Naive thymus-derived CD4-positive, alpha-beta T cell (primary cell): ENCODE measurements at regions not wholly inside any gene's neighbourhood (a gene's known extent, or its start where the extent isn't known, plus 50 kb on each side); places are given as distances from the start of the nearest gene placed in this dataset.

Experiments
- ATAC-seq: fragments of 150-1000 bp; cut with Tn5 transposase; 2 replicates; pipeline ENCODE4 v1.10.0; 2021; ENCODE audit warnings: mild to moderate bottlenecking, moderate library complexity
- CTCF ChIA-PET: fragments of 350-600 bp; sonication (Branson Sonifier 250); formaldehyde crosslinking; loops from one replicate; lab custom pipeline; 2021; ENCODE audit warnings: antibody characterized with exemption; lab: Charles Lee
- POLR2A ChIA-PET: fragments of 350-600 bp; sonication (Branson Sonifier 250); formaldehyde crosslinking; loops from one replicate; lab custom pipeline; 2021; ENCODE audit warnings: antibody characterized with exemption, inconsistent platforms; lab: Charles Lee
- DNase-seq, 9 donors: peaks; one replicate each; pipeline versions ENCODE4 v3.0.0 to v3.0.0-alpha.2; 2020 to 2022; ENCODE audit warnings: mixed read lengths in 1 of 9
- H3K27ac ChIP-seq: one replicate; pipeline ENCODE4 v1.7.0; 2013; ENCODE audit warnings: mild to moderate bottlenecking, low read depth, low read length, moderate library complexity
- H3K27me3 ChIP-seq, 2 donors: one replicate each; pipeline ENCODE4 v1.7.0; 2013; ENCODE audit warnings: low read length in 2 of 2, mild to moderate bottlenecking in 2 of 2, moderate library complexity in 2 of 2; ENCODE audit not compliant: control insufficient read depth in 2 of 2, insufficient read depth in 2 of 2
- H3K36me3 ChIP-seq, 3 experiments: 1 replicate in 2 of 3; 2 replicates in 1 of 3; pipeline ENCODE4 v1.7.0; 2013; ENCODE audit warnings: low read length in 3 of 3, mild to moderate bottlenecking in 3 of 3, moderate library complexity in 1 of 3; ENCODE audit not compliant: insufficient read depth in 3 of 3, control insufficient read depth in 2 of 3
- H3K4me1 ChIP-seq, 2 donors: one replicate each; pipeline ENCODE4 v1.7.0; 2013; ENCODE audit warnings: low read length in 2 of 2, mild to moderate bottlenecking in 2 of 2, moderate library complexity in 1 of 2; ENCODE audit not compliant: control insufficient read depth in 2 of 2, insufficient read depth in 2 of 2
- H3K4me3 ChIP-seq: 2 replicates; pipeline ENCODE4 v1.7.0; 2013; ENCODE audit warnings: mild to moderate bottlenecking, low read length
- H3K9me3 ChIP-seq, 3 experiments: 1 replicate in 2 of 3; 2 replicates in 1 of 3; pipeline ENCODE4 v1.7.0; 2013; ENCODE audit warnings: low read length in 3 of 3; ENCODE audit not compliant: control insufficient read depth in 2 of 3
- H3K27ac Mint-ChIP-seq, 9 donors: one replicate each; pipeline ENCODE4 v1.8.0; 2020 to 2022; ENCODE audit warnings: mixed read lengths in 9 of 9, mild to moderate bottlenecking in 8 of 9, moderate library complexity in 5 of 9, inconsistent platforms in 2 of 9
- H3K27me3 Mint-ChIP-seq, 5 donors: one replicate each; pipeline ENCODE4 v1.8.0; 2021 to 2022; ENCODE audit warnings: mixed read lengths in 5 of 5, mild to moderate bottlenecking in 1 of 5
- H3K36me3 Mint-ChIP-seq, 5 donors: one replicate each; pipeline ENCODE4 v1.8.0; 2020 to 2022; ENCODE audit warnings: mixed read lengths in 5 of 5, mild to moderate bottlenecking in 3 of 5, inconsistent platforms in 1 of 5
- H3K4me1 Mint-ChIP-seq, 7 donors: one replicate each; pipeline ENCODE4 v1.8.0; 2020 to 2022; ENCODE audit warnings: mixed read lengths in 7 of 7, mild to moderate bottlenecking in 3 of 7, inconsistent platforms in 1 of 7
- H3K4me3 Mint-ChIP-seq, 10 donors: one replicate each; pipeline ENCODE4 v1.8.0; 2020 to 2022; ENCODE audit warnings: mild to moderate bottlenecking in 10 of 10, mixed read lengths in 10 of 10, moderate library complexity in 6 of 10, inconsistent platforms in 2 of 10
- H3K9me3 Mint-ChIP-seq, 11 donors: one replicate each; pipeline ENCODE4 v1.8.0; 2020 to 2022; ENCODE audit warnings: mixed read lengths in 11 of 11, mild to moderate bottlenecking in 4 of 11, inconsistent platforms in 1 of 11, moderate library complexity in 1 of 11
- intact Hi-C, 2 donors: fragments of 100-400 bp; cut with micrococcal nuclease; formaldehyde crosslinking; loops; one replicate each; pipeline ENCODE4 v1.15.1; 2023

GRCh38 chr16:85454171-85454872 is 158.8 kb upstream of the GSE1 start:
- Mint-ChIP-seq H3K4me3 (no peak overlapping the region), H3K36me3 (no peaks in the 10 kb centered on the region), H3K27me3 (no peaks in the 10 kb centered on the region), H3K4me1 (peaks cover 0 to 31% (median 22%) of the 10 kb centered on the region in 7 donors), H3K27ac (no peak overlapping the region), H3K9me3 (no peaks in the 10 kb centered on the region)
- ChIA-PET CTCF (interaction anchor here (0.7 kb wide), 1 partner anchor 11 kb away, joined by 3 read pairs; no protein-coding TSS in a partner anchor), POLR2A (interaction anchor here (0.7 kb wide), 1 partner anchor 14 kb away, joined by 3 read pairs; no protein-coding TSS in a partner anchor)
- no peaks in the 10 kb centered on the region for H3K9me3 ChIP-seq
- H3K27ac ChIP-seq, result no peak overlapping the region
- no peak overlapping the region for H3K4me3 ChIP-seq
- intact Hi-C loops, result no loop called here
- ATAC-seq (no peak), DNase-seq (no peak)
- H3K27me3 ChIP-seq, result no peaks in the 10 kb centered on the region
- H3K36me3 ChIP-seq, result no peaks in the 10 kb centered on the region
- H3K4me1 ChIP-seq, result peaks cover 15 to 33% of the 10 kb centered on the region in 2 donors

DNA sequence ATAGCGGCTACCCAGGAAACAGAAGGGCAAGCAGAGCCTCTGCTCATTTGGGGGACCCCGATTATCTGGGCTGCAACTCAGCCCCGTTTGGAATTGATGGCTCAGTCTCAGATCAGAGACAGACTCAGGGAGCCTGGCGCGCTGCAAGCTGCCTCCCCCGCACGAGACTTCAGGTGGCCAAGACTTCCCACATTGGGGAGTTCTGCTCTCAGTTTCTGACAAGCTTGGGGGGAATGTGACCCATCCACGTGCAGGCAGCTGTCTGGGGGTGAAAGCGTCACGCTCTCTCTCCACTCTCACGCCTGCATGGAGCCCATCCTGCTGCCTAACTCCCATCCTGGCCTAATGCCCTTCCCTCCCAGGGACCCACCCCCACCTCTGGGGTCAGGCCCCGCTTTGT is 157.6 kb upstream of the GSE1 start:
- DNase-seq (no peak), ATAC-seq (no peak)
- H3K9me3 ChIP-seq, result no peaks in the 10 kb centered on the region
- ChIA-PET CTCF (no interaction called here), POLR2A (no interaction called here)
- Mint-ChIP-seq H3K4me1 (peaks cover 0 to 23% (median 15%) of the 10 kb centered on the region in 7 donors), H3K27ac (no peak overlapping the region), H3K27me3 (peaks cover 0 to 5% (median 2%) of the 10 kb centered on the region in 5 donors), H3K36me3 (no peaks in the 10 kb centered on the region), H3K4me3 (no peak overlapping the region), H3K9me3 (no peaks in the 10 kb centered on the region)
- no peaks in the 10 kb centered on the region for H3K36me3 ChIP-seq
- no peaks in the 10 kb centered on the region for H3K27me3 ChIP-seq
- H3K4me3 ChIP-seq, result no peak overlapping the region
- intact Hi-C loops, result no loop called here
- no peak overlapping the region for H3K27ac ChIP-seq
- H3K4me1 ChIP-seq, result peaks cover 9 to 24% of the 10 kb centered on the region in 2 donors

- no peaks in the 10 kb centered on the region for H3K36me3 Mint-ChIP-seq
- POLR2A ChIA-PET, result interaction anchor here (5.0 kb wide), 1 partner anchor 7 kb away, joined by 29 read pairs; no protein-coding TSS in a partner anchor
- H3K4me1 Mint-ChIP-seq, result peaks cover 1 to 15% (median 10%) of the 10 kb centered on the region in 7 donors
- CTCF ChIA-PET, result interaction anchor here (0.7 to 1.2 kb wide), 2 partner anchors 11 to 12 kb away, joined by 3 to 4 read pairs; no protein-coding TSS in a partner anchor
- H3K27ac ChIP-seq, result no peak overlapping the region
- H3K27me3 ChIP-seq, result peaks cover 0 to 3% of the 10 kb centered on the region in 2 donors
- no peaks in the 10 kb centered on the region for H3K9me3 ChIP-seq
- H3K4me3 ChIP-seq, result no peak overlapping the region
- no peaks in the 10 kb centered on the region for H3K9me3 Mint-ChIP-seq
- peaks cover 2 to 16% of the 10 kb centered on the region in 2 donors for H3K4me1 ChIP-seq
- no peak overlapping the region for H3K27ac Mint-ChIP-seq
- H3K27me3 Mint-ChIP-seq, result peaks cover 2 to 19% (median 8%) of the 10 kb centered on the region in 5 donors
- no peak for ATAC-seq
- no peak for DNase-seq
- intact Hi-C loops, result no loop called here
- H3K36me3 ChIP-seq, result no peaks in the 10 kb centered on the region
- no peak overlapping the region for H3K4me3 Mint-ChIP-seq
Observed at GRCh38 chr16:85457366-85457765, 155.8 kb upstream of the GSE1 start.

DNA sequence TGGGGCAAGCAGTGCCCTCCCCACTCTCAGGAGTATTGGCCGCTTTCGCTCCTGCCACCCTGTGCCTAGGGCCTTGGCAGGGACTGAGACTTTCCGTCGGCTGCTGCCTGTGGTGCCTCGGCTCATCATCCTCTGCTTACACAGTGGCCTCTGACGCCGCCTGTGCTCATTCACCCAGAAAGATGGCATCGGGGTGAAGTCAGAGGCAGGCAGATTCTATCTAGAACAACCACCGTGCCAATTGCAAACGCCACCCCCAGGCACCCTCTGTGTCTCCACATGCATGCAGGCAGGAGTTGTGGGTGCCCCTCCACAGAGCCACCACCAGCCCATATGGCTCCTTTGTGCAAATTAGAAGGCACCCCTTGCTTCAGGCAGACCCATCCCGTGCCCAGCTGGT is 154.2 kb upstream of the GSE1 start:
- ATAC-seq (no peak), DNase-seq (no peak)
- H3K4me1 ChIP-seq, result peaks cover 0 to 11% of the 10 kb centered on the region in 2 donors
- intact Hi-C loops, result no loop called here
- CTCF ChIA-PET, result no interaction called here
- H3K9me3 ChIP-seq, result no peaks in the 10 kb centered on the region
- H3K36me3 ChIP-seq, result no peaks in the 10 kb centered on the region
- no peak overlapping the region for H3K4me3 Mint-ChIP-seq
- H3K27ac ChIP-seq, result no peak overlapping the region
- peaks cover 0 to 3% of the 10 kb centered on the region in 2 donors for H3K27me3 ChIP-seq
- no peak overlapping the region for H3K4me3 ChIP-seq
- no peak overlapping the region for H3K27ac Mint-ChIP-seq
- POLR2A ChIA-PET, result interaction anchor here (5.0 kb wide), 1 partner anchor 9 kb away, joined by 29 read pairs; no protein-coding TSS in a partner anchor
- H3K9me3 Mint-ChIP-seq, result no peaks in the 10 kb centered on the region
- H3K36me3 Mint-ChIP-seq, result no peaks in the 10 kb centered on the region
- H3K27me3 Mint-ChIP-seq, result peaks cover 4 to 29% (median 11%) of the 10 kb centered on the region in 5 donors
- H3K4me1 Mint-ChIP-seq, result peaks cover 3 to 13% (median 6%) of the 10 kb centered on the region in 7 donors

GRCh38 chr16:85459529-85460251 is 153.4 kb upstream of the GSE1 start:
- Mint-ChIP-seq H3K4me3 (no peak overlapping the region), H3K4me1 (peaks cover 3 to 13% (median 9%) of the 10 kb centered on the region in 7 donors), H3K9me3 (no peaks in the 10 kb centered on the region), H3K27me3 (peaks cover 4 to 35% (median 11%) of the 10 kb centered on the region in 5 donors), H3K27ac (no peak overlapping the region), H3K36me3 (no peaks in the 10 kb centered on the region)
- CTCF ChIA-PET, result no interaction called here
- DNase-seq (no peak), ATAC-seq (no peak)
- H3K36me3 ChIP-seq, result no peaks in the 10 kb centered on the region
- intact Hi-C loops, result loop anchor here in 1 of 2 donors (5.0 kb wide), 1 partner anchor 37 kb away; no protein-coding TSS in a partner anchor
- H3K27me3 ChIP-seq, result peaks cover 0 to 3% of the 10 kb centered on the region in 2 donors
- no peak overlapping the region for H3K4me3 ChIP-seq
- H3K4me1 ChIP-seq, result peaks cover 0 to 11% of the 10 kb centered on the region in 2 donors
- H3K9me3 ChIP-seq, result no peaks in the 10 kb centered on the region
- H3K27ac ChIP-seq, result no peak overlapping the region
- POLR2A ChIA-PET, result interaction anchor here (0.6 to 5.0 kb wide), 2 partner anchors 10 to 222 kb away, joined by 4 to 29 read pairs; no protein-coding TSS in a partner anchor

DNA sequence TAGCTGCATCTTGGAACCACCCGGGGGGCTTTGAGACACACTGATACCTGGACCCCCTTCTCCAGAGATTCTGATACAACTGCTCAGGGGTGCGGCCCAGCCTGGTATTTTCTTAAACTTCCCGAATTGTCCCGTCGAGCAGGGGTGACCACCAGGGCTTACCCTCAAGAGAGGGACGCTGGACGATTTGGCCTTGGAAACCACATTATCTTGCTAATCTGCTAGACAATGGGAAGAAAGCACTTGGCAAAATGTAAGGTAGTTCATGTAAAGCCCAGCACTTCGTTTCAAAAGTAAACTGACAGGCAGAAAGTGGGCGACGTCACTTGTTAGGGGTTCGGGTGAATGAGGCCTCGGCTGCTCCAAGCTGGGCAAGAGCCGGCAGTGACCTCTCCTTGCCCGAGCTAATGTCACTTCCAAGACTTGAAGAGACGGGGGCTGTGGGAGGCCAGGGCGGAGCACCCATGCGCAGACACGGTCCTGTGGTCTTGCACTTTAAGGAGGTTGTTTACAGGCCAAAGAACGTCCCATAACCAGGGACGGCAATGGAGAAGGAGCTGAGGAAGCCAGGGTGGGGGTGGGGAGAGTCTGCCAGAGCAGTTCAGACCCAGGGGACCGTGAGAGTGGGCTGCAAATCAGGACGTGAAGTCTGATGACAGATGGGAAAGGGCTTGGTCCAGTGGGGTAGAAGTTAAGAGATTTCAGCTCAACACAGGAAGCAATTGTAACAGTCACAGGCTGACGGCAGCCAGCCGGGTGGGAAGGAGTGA is 152.7 kb upstream of the GSE1 start:
- peaks cover 0 to 11% of the 10 kb centered on the region in 2 donors for H3K4me1 ChIP-seq
- H3K27ac ChIP-seq, result no peak overlapping the region
- intact Hi-C loops, result loop anchor here in 1 of 2 donors (5.0 kb wide), 1 partner anchor 38 kb away; no protein-coding TSS in a partner anchor
- H3K4me3 ChIP-seq, result no peak overlapping the region
- no peaks in the 10 kb centered on the region for H3K36me3 Mint-ChIP-seq
- H3K36me3 ChIP-seq, result no peaks in the 10 kb centered on the region
- ChIA-PET CTCF (interaction anchor here (1.6 kb wide), 1 partner anchor 10 kb away, joined by 4 read pairs; no protein-coding TSS in a partner anchor), POLR2A (interaction anchor here (0.6 to 5.0 kb wide), 3 partner anchors 10 to 222 kb away, joined by 4 to 29 read pairs (median 4); no protein-coding TSS in a partner anchor)
- ATAC-seq, result no peak
- peak overlapping the region in 7 of 10 donors; percentile 19 to 93 (median 27) for H3K4me3 Mint-ChIP-seq
- peaks cover 9 to 38% (median 15%) of the 10 kb centered on the region in 5 donors for H3K27me3 Mint-ChIP-seq
- peak overlapping the region in 3 of 9 donors; percentile 45 to 46 (median 45) for H3K27ac Mint-ChIP-seq
- no peak for DNase-seq
- H3K27me3 ChIP-seq, result peaks cover 0 to 3% of the 10 kb centered on the region in 2 donors
- H3K9me3 Mint-ChIP-seq, result no peaks in the 10 kb centered on the region
- H3K4me1 Mint-ChIP-seq, result peaks cover 3 to 12% (median 9%) of the 10 kb centered on the region in 7 donors
- no peaks in the 10 kb centered on the region for H3K9me3 ChIP-seq
